H9 (cell line): ENCODE measurements at regions not wholly inside any gene's neighbourhood (a gene's known extent, or its start where the extent isn't known, plus 50 kb on each side); places are given as distances from the start of the nearest gene placed in this dataset.

Source experiments
- DNase-seq: peaks from one replicate; pipeline ENCODE4 v3.0.0-alpha.2; 2017
- H2AFZ ChIP-seq: one replicate; pipeline ENCODE4 v1.6.1; 2013; ENCODE audit warnings: mild to moderate bottlenecking, low read length, control low read depth, moderate library complexity
- H2AK5ac ChIP-seq: 2 replicates; pipeline ENCODE4 v1.6.1; 2013; ENCODE audit warnings: low read length, control low read depth, mixed read lengths; ENCODE audit not compliant: insufficient read length
- H2BK120ac ChIP-seq: one replicate; pipeline ENCODE4 v1.6.1; 2013; ENCODE audit warnings: low read depth, mild to moderate bottlenecking, low read length, control low read depth, inconsistent platforms; ENCODE audit not compliant: poor library complexity, severe bottlenecking
- H2BK12ac ChIP-seq: 2 replicates; pipeline ENCODE4 v1.6.1; 2013; ENCODE audit warnings: low read length, control low read depth, mixed read lengths, low read depth; ENCODE audit not compliant: insufficient read length
- H2BK15ac ChIP-seq: 2 replicates; pipeline ENCODE4 v1.6.1; 2013; ENCODE audit warnings: low read depth, low read length, control low read depth
- H2BK20ac ChIP-seq: one replicate; pipeline ENCODE4 v1.6.1; 2013; ENCODE audit warnings: low read depth, mild to moderate bottlenecking, low read length, control low read depth, inconsistent platforms; ENCODE audit not compliant: poor library complexity, severe bottlenecking
- H2BK5ac ChIP-seq: 2 replicates; pipeline ENCODE4 v1.6.1; 2013; ENCODE audit warnings: low read length, control low read depth, mixed read lengths; ENCODE audit not compliant: insufficient read length
- H3K14ac ChIP-seq: 2 replicates; pipeline ENCODE4 v1.6.1; 2013; ENCODE audit warnings: low read length, control low read depth; ENCODE audit not compliant: insufficient read depth
- H3K18ac ChIP-seq: 2 replicates; pipeline ENCODE4 v1.6.1; 2013; ENCODE audit warnings: low read depth, mild to moderate bottlenecking, mixed read lengths, low read length, control low read depth; ENCODE audit not compliant: insufficient read length
- H3K23ac ChIP-seq: 2 replicates; pipeline ENCODE4 v1.6.1; 2013; ENCODE audit warnings: low read length, control low read depth, mixed read lengths, low read depth; ENCODE audit not compliant: insufficient read length
- H3K23me2 ChIP-seq: 2 replicates; pipeline ENCODE4 v1.6.1; 2013; ENCODE audit warnings: low read depth, mild to moderate bottlenecking, mixed read lengths, low read length, control low read depth; ENCODE audit not compliant: insufficient read length, poor library complexity, severe bottlenecking
- H3K27ac ChIP-seq: 2 replicates; pipeline ENCODE4 v1.5.1; 2013; ENCODE audit warnings: low read length, control low read depth, mixed read lengths, low read depth; ENCODE audit not compliant: insufficient read length
- H3K27me3 ChIP-seq: 2 replicates; pipeline ENCODE4 v1.6.1; 2013; ENCODE audit warnings: low read length, control low read depth, inconsistent platforms; ENCODE audit not compliant: insufficient read depth
- H3K4ac ChIP-seq: 2 replicates; pipeline ENCODE4 v1.6.1; 2013; ENCODE audit warnings: low read depth, mild to moderate bottlenecking, control low read depth, inconsistent platforms, low read length, moderate library complexity
- H3K4me1 ChIP-seq: 2 replicates; pipeline ENCODE4 v1.6.1; 2013; ENCODE audit warnings: low read length, control low read depth, inconsistent platforms; ENCODE audit not compliant: insufficient read depth
- H3K4me2 ChIP-seq: 2 replicates; pipeline ENCODE4 v1.6.1; 2013; ENCODE audit warnings: low read length, control low read depth, mixed read lengths; ENCODE audit not compliant: insufficient read length, insufficient read depth
- H3K56ac ChIP-seq: 2 replicates; pipeline ENCODE4 v1.6.1; 2013; ENCODE audit warnings: low read depth, mild to moderate bottlenecking, mixed read lengths, low read length, control low read depth; ENCODE audit not compliant: insufficient read length
- H3K79me1 ChIP-seq: 2 replicates; pipeline ENCODE4 v1.6.1; 2013; ENCODE audit warnings: low read depth, mild to moderate bottlenecking, moderate library complexity, low read length, control low read depth, inconsistent platforms; ENCODE audit not compliant: insufficient read depth, poor library complexity, severe bottlenecking
- H3K79me2 ChIP-seq: 2 replicates; pipeline ENCODE4 v1.6.1; 2013; ENCODE audit warnings: low read length, control low read depth, inconsistent platforms; ENCODE audit not compliant: insufficient read depth
- H3K9ac ChIP-seq: 2 replicates; pipeline ENCODE4 v1.6.1; 2013; ENCODE audit warnings: low read length, control low read depth, mixed read lengths; ENCODE audit not compliant: insufficient read length; ENCODE audit errors: extremely low read depth
- H3K9me3 ChIP-seq: one replicate; pipeline ENCODE4 v1.6.1; 2013; ENCODE audit warnings: low read depth, low read length, inconsistent platforms; ENCODE audit not compliant: control insufficient read depth
- H3T11ph ChIP-seq: one replicate; pipeline ENCODE4 v1.6.1; 2013; ENCODE audit warnings: mild to moderate bottlenecking, low read length, control low read depth, inconsistent platforms
- H4K20me1 ChIP-seq: one replicate; pipeline ENCODE4 v1.6.1; 2013; ENCODE audit not compliant: control insufficient read depth, insufficient read length, insufficient read depth
- H4K5ac ChIP-seq: 2 replicates; pipeline ENCODE4 v1.6.1; 2013; ENCODE audit warnings: low read depth, mild to moderate bottlenecking, mixed read lengths, low read length, control low read depth; ENCODE audit not compliant: insufficient read length
- H4K8ac ChIP-seq: replicated peaks from 2 replicates; pipeline ENCODE4 v1.6.1; 2013; ENCODE audit warnings: low read length, control low read depth, mixed read lengths, low read depth; ENCODE audit not compliant: insufficient read length
- H4K91ac ChIP-seq: 2 replicates; pipeline ENCODE4 v1.6.1; 2013; ENCODE audit warnings: low read depth, mild to moderate bottlenecking, moderate library complexity, mixed read lengths, low read length, control low read depth; ENCODE audit not compliant: insufficient read length
- H3K27ac Mint-ChIP-seq, 3 experiments: 2 replicates in 2 of 3; 3 replicates in 1 of 3; pipeline ENCODE4 v1.8.0; 2020 to 2021; ENCODE audit warnings: mixed read lengths in 3 of 3, mild to moderate bottlenecking in 1 of 3, moderate library complexity in 1 of 3
- H3K27me3 Mint-ChIP-seq: 2 replicates; pipeline ENCODE4 v1.8.0; 2021; ENCODE audit warnings: low read depth, mild to moderate bottlenecking, moderate library complexity, mixed read lengths
- H3K36me3 Mint-ChIP-seq, 3 experiments: 2 replicates in 2 of 3; 3 replicates in 1 of 3; pipeline ENCODE4 v1.8.0; 2020 to 2021; ENCODE audit warnings: low read depth in 3 of 3, mixed read lengths in 3 of 3; ENCODE audit not compliant: insufficient read depth in 1 of 3
- H3K4me1 Mint-ChIP-seq, 2 experiments: 2 replicates each; pipeline ENCODE4 v1.8.0; 2020; ENCODE audit warnings: mixed read lengths in 2 of 2
- H3K4me3 Mint-ChIP-seq, 2 experiments: 2 replicates in 1 of 2; 3 replicates in 1 of 2; pipeline ENCODE4 v1.8.0; 2020 to 2021; ENCODE audit warnings: mild to moderate bottlenecking in 2 of 2, mixed read lengths in 2 of 2, moderate library complexity in 1 of 2
- H3K9me3 Mint-ChIP-seq, 2 experiments: 2 replicates in 1 of 2; 3 replicates in 1 of 2; pipeline ENCODE4 v1.8.0; 2020; ENCODE audit warnings: mild to moderate bottlenecking in 2 of 2, mixed read lengths in 2 of 2, moderate library complexity in 1 of 2
- TF ChIP-seq, protein P1 (sequence below): fragments of 200-600 bp; sonication (generic); conservative IDR thresholded peaks from 3 replicates; pipeline ENCODE4 v1.8.0; 2021; ENCODE audit warnings: antibody characterized with exemption, mild to moderate bottlenecking

DNA sequence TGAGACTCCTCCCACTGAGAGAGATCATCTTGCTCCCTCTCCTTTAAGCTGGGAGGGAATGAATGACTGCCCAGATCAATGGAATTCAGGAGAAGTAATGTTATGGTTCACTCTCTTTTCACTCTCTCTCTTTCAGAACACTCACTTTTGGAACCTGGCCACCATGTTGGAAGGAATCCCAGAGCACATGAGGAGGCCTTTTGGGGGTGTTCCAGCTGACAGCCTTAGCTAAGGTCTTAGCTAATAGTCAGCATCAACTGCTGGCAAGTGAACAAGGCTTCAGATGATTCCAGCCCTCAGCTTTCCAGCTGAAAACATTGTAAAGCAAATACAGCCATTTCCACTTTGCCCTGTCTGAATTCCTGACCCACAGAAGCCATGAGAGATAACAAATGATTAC is 124.0 kb upstream of the CLNK start:
- no peak overlapping the region for H3K4me2 ChIP-seq
- H3K14ac ChIP-seq = no peak overlapping the region
- H3K18ac ChIP-seq = no peak overlapping the region
- H3K27ac Mint-ChIP-seq = no peak overlapping the region
- no peak overlapping the region for H2BK120ac ChIP-seq
- no peak overlapping the region for H3K4ac ChIP-seq
- peaks cover 10% of the 10 kb centered on the region in 2 experiments for H3K4me1 Mint-ChIP-seq
- no peak overlapping the region for H4K8ac ChIP-seq
- H3K27me3 ChIP-seq = no peaks in the 10 kb centered on the region
- H2BK15ac ChIP-seq = no peak overlapping the region
- H2BK12ac ChIP-seq = no peak overlapping the region
- H3K4me3 Mint-ChIP-seq = no peak overlapping the region
- no peak overlapping the region for H2BK20ac ChIP-seq
- no peak overlapping the region for H3K27ac ChIP-seq
- peaks cover 0 to 6% (median 0%) of the 10 kb centered on the region in 3 experiments; a peak in 4 of 7 replicates for H3K36me3 Mint-ChIP-seq
- H3K4me1 ChIP-seq = no peaks in the 10 kb centered on the region
- H4K20me1 ChIP-seq = no peaks in the 10 kb centered on the region
- H2AFZ ChIP-seq = no peak overlapping the region
- no peak overlapping the region for H4K91ac ChIP-seq
- H3K9me3 Mint-ChIP-seq = 0 out of 5 replicates have a peak, but pooled peaks cover 0 to 4% of the 10 kb centered on the region in 2 experiments
- TF ChIP-seq, protein P1, sequence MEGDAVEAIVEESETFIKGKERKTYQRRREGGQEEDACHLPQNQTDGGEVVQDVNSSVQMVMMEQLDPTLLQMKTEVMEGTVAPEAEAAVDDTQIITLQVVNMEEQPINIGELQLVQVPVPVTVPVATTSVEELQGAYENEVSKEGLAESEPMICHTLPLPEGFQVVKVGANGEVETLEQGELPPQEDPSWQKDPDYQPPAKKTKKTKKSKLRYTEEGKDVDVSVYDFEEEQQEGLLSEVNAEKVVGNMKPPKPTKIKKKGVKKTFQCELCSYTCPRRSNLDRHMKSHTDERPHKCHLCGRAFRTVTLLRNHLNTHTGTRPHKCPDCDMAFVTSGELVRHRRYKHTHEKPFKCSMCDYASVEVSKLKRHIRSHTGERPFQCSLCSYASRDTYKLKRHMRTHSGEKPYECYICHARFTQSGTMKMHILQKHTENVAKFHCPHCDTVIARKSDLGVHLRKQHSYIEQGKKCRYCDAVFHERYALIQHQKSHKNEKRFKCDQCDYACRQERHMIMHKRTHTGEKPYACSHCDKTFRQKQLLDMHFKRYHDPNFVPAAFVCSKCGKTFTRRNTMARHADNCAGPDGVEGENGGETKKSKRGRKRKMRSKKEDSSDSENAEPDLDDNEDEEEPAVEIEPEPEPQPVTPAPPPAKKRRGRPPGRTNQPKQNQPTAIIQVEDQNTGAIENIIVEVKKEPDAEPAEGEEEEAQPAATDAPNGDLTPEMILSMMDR = no peak
- peak overlapping the region; percentile 37 for H4K5ac ChIP-seq
- no peak overlapping the region for H3K56ac ChIP-seq
- H3K27me3 Mint-ChIP-seq = no peaks in the 10 kb centered on the region
- no peaks in the 10 kb centered on the region for H3K79me1 ChIP-seq
- H3T11ph ChIP-seq = no peak overlapping the region
- no peak overlapping the region for H2AK5ac ChIP-seq
- H3K79me2 ChIP-seq = no peaks in the 10 kb centered on the region
- no peaks in the 10 kb centered on the region for H3K9me3 ChIP-seq
- H3K23ac ChIP-seq = no peak overlapping the region
- DNase-seq = no peak
- H3K23me2 ChIP-seq = no peaks in the 10 kb centered on the region
- no peak overlapping the region for H3K9ac ChIP-seq
- H2BK5ac ChIP-seq = no peak overlapping the region
